B cell (primary cell): ENCODE measurements at regions not wholly inside any gene's neighbourhood (a gene's known extent, or its start where the extent isn't known, plus 50 kb on each side); places are given as distances from the start of the nearest gene placed in this dataset.

Source experiments
- ATAC-seq: fragments of 200-7000 bp; cut with Tn5 transposase; one replicate; pipeline ENCODE4 v1.10.0; 2021; ENCODE audit warnings: low read depth, mild to moderate bottlenecking, moderate number of reproducible peaks, moderate library complexity
- CTCF ChIA-PET: fragments of 350-600 bp; sonication (Branson Sonifier 250); formaldehyde crosslinking; loops from one replicate; lab custom pipeline; 2021; ENCODE audit warnings: antibody characterized with exemption, inconsistent platforms; lab: Charles Lee
- POLR2A ChIA-PET: fragments of 350-600 bp; sonication (Branson Sonifier 250); formaldehyde crosslinking; loops from one replicate; lab custom pipeline; 2021; ENCODE audit warnings: antibody characterized with exemption; lab: Charles Lee
- DNase-seq: peaks from one replicate; pipeline ENCODE4 v3.0.0; 2013
- H2AFZ ChIP-seq: 2 replicates; pipeline ENCODE4 v1.6.1; 2012; ENCODE audit warnings: mild to moderate bottlenecking, low read depth, low read length; ENCODE audit not compliant: insufficient read depth, poor library complexity, severe bottlenecking
- H3K27ac ChIP-seq, 2 donors: 1 replicate in 1 of 2; 2 replicates in 1 of 2; pipeline ENCODE4 v1.5.1; 2012 to 2013; ENCODE audit warnings: low read length in 2 of 2, mild to moderate bottlenecking in 2 of 2, moderate library complexity in 1 of 2
- H3K27me3 ChIP-seq, 4 experiments: fragments of 200-600 bp in 1 of 4; sonication (generic) in 1 of 4; replicated peaks in 1 of 4; 1 replicate in 2 of 4; 2 replicates in 2 of 4; pipeline versions ENCODE4 v1.6.1 to v1.7.0; 2013 to 2016; ENCODE audit warnings: low read length in 3 of 4, mild to moderate bottlenecking in 2 of 4, mixed read lengths in 1 of 4, moderate library complexity in 1 of 4; ENCODE audit not compliant: insufficient read depth in 4 of 4, control insufficient read depth in 3 of 4; ENCODE audit errors: control extremely low read depth in 1 of 4
- H3K36me3 ChIP-seq, 2 experiments: replicated peaks in 1 of 2; 1 replicate in 1 of 2; 2 replicates in 1 of 2; pipeline versions ENCODE4 v1.6.1 to v1.7.1; 2013; ENCODE audit warnings: low read length in 1 of 2; ENCODE audit not compliant: insufficient read depth in 2 of 2, control insufficient read depth in 1 of 2; ENCODE audit errors: control extremely low read depth in 1 of 2, extremely low read depth in 1 of 2
- H3K4me1 ChIP-seq, 2 donors: fragments of 200-600 bp in 1 of 2; sonication (generic) in 1 of 2; 1 replicate in 1 of 2; 2 replicates in 1 of 2; pipeline versions ENCODE4 v1.5.1 to v1.6.1; 2013 to 2017; ENCODE audit warnings: low read length in 2 of 2; ENCODE audit not compliant: control insufficient read depth in 2 of 2, insufficient read depth in 2 of 2
- H3K4me2 ChIP-seq: replicated peaks from 2 replicates; pipeline ENCODE3; 2012; ENCODE audit warnings: mild to moderate bottlenecking, low read depth, low read length; ENCODE audit not compliant: poor library complexity, severe bottlenecking
- H3K4me3 ChIP-seq, 5 experiments: fragments of 200-600 bp in 1 of 5; sonication (generic) in 1 of 5; 1 replicate in 3 of 5; 2 replicates in 2 of 5; pipeline versions ENCODE4 v1.5.1 to v1.7.0; 2011 to 2016; ENCODE audit warnings: low read length in 4 of 5, mild to moderate bottlenecking in 4 of 5, low read depth in 2 of 5, control low read depth in 1 of 5, moderate library complexity in 1 of 5; ENCODE audit not compliant: insufficient read depth in 1 of 5; ENCODE audit errors: control extremely low read depth in 1 of 5, extremely low read depth in 1 of 5
- H3K79me2 ChIP-seq: fragments of 200-600 bp; sonication (generic); one replicate; pipeline ENCODE4 v1.6.0; 2016; ENCODE audit warnings: low read length; ENCODE audit not compliant: control insufficient read depth, insufficient read depth
- H3K9ac ChIP-seq: fragments of 200-600 bp; sonication (generic); 2 replicates; pipeline ENCODE4 v1.6.1; 2017; ENCODE audit warnings: mild to moderate bottlenecking, low read length, moderate library complexity
- H3K9me3 ChIP-seq, 3 donors: one replicate each; pipeline versions ENCODE4 v1.6.1 to v1.7.1; 2013; ENCODE audit warnings: low read length in 2 of 3; ENCODE audit not compliant: control insufficient read depth in 2 of 3, insufficient read depth in 1 of 3; ENCODE audit errors: control extremely low read depth in 1 of 3
- H4K20me1 ChIP-seq: 2 replicates; pipeline ENCODE4 v1.6.0; 2012; ENCODE audit warnings: mild to moderate bottlenecking, low read length; ENCODE audit not compliant: insufficient read depth, control insufficient read depth, poor library complexity, severe bottlenecking
- H3K27ac Mint-ChIP-seq: one replicate; pipeline ENCODE4 v1.8.0; 2021; ENCODE audit warnings: mixed read lengths
- H3K27me3 Mint-ChIP-seq: one replicate; pipeline ENCODE4 v1.8.0; 2021; ENCODE audit warnings: mixed read lengths
- H3K4me1 Mint-ChIP-seq: one replicate; pipeline ENCODE4 v1.8.0; 2021; ENCODE audit warnings: mixed read lengths
- H3K4me3 Mint-ChIP-seq: one replicate; pipeline ENCODE4 v1.8.0; 2021; ENCODE audit warnings: mixed read lengths
- H3K9me3 Mint-ChIP-seq: one replicate; pipeline ENCODE4 v1.8.0; 2022; ENCODE audit warnings: mixed read lengths; ENCODE audit not compliant: insufficient read depth
- EZH2 ChIP-seq: IDR thresholded peaks from 2 replicates; pipeline ENCODE4 v1.6.1; 2012; ENCODE audit warnings: borderline replicate concordance, low read depth, mild to moderate bottlenecking, moderate library complexity, low read length; ENCODE audit not compliant: insufficient read depth, poor library complexity, severe bottlenecking
- WGBS: methylation state at CpG from one replicate; pipeline ENCODE4 v1.1.5; 2013; ENCODE audit warnings: missing lambda C conversion rate; ENCODE audit not compliant: insufficient coverage; 5-methylcytosine and 5-hydroxymethylcytosine counted together
- intact Hi-C: fragments of 100-400 bp; cut with micrococcal nuclease; formaldehyde crosslinking; loops from one replicate; pipeline ENCODE4 v1.10.0; 2022
- TF ChIP-seq, protein P1 (sequence below): fragments of 200-600 bp; IDR thresholded peaks from one replicate; pipeline ENCODE4 v1.8.0; 2022; ENCODE audit warnings: antibody characterized with exemption, mild to moderate bottlenecking

DNA sequence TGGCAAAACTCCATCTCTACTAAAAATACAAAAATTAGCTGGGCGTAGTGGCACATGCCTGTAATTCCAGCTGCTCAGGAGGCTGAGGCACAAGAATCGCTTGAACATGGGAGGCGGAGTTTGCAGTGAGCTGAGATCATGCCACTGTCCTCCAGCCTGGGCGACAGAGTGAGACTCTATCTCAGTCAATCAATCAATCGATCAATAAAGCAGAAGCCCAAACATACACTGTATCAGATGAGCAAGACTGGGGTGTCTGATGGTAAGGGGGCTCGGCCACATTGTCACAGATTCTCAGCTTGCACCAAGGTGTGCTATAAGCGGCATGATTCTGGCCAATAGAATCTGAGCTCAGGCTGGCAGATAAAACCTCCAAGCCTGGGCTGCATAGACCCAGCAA, 261.1 kb downstream of the BUD13 start:
- Histone ChIP-seq H3K4me3 (no peak overlapping the region), H3K27ac (no peak overlapping the region), H3K4me2 (no peak overlapping the region), H4K20me1 (no peaks in the 10 kb centered on the region), H3K79me2 (no peaks in the 10 kb centered on the region), H3K36me3 (no peaks in the 10 kb centered on the region), H3K9ac (no peak overlapping the region), H3K9me3 (peaks cover 0 to 5% (median 0%) of the 10 kb centered on the region in 3 donors), H3K27me3 (peaks cover 0 to 6% (median 0%) of the 10 kb centered on the region in 4 experiments), H3K4me1 (no peaks in the 10 kb centered on the region), H2AFZ (no peak overlapping the region)
- ATAC-seq = no peak
- DNase-seq = no peak
- H3K4me3 Mint-ChIP-seq = no peak overlapping the region
- WGBS = 94% methylated on average over 7 of the region's 7 CpGs
- intact Hi-C loops = no loop called here
- H3K27ac Mint-ChIP-seq = no peak overlapping the region
- POLR2A ChIA-PET = no interaction called here
- no peaks in the 10 kb centered on the region for H3K9me3 Mint-ChIP-seq
- CTCF ChIA-PET = no interaction called here
- no peaks in the 10 kb centered on the region for H3K4me1 Mint-ChIP-seq
- TF ChIP-seq, protein P1, sequence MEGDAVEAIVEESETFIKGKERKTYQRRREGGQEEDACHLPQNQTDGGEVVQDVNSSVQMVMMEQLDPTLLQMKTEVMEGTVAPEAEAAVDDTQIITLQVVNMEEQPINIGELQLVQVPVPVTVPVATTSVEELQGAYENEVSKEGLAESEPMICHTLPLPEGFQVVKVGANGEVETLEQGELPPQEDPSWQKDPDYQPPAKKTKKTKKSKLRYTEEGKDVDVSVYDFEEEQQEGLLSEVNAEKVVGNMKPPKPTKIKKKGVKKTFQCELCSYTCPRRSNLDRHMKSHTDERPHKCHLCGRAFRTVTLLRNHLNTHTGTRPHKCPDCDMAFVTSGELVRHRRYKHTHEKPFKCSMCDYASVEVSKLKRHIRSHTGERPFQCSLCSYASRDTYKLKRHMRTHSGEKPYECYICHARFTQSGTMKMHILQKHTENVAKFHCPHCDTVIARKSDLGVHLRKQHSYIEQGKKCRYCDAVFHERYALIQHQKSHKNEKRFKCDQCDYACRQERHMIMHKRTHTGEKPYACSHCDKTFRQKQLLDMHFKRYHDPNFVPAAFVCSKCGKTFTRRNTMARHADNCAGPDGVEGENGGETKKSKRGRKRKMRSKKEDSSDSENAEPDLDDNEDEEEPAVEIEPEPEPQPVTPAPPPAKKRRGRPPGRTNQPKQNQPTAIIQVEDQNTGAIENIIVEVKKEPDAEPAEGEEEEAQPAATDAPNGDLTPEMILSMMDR = no peak
- TF ChIP-seq EZH2 = no peak
- H3K27me3 Mint-ChIP-seq = peaks cover 27% of the 10 kb centered on the region

GRCh38 chr11:116510886-116511650, 261.7 kb downstream of the BUD13 start:
- intact Hi-C loops = no loop called here
- peaks cover 27% of the 10 kb centered on the region for H3K27me3 Mint-ChIP-seq
- H3K4me3 Mint-ChIP-seq = no peak overlapping the region
- DNase-seq = no peak
- TF ChIP-seq EZH2 = no peak
- TF ChIP-seq, protein P1 = no peak
- Histone ChIP-seq H3K27ac (no peak overlapping the region), H3K4me3 (no peak overlapping the region), H3K9ac (no peak overlapping the region), H3K79me2 (no peaks in the 10 kb centered on the region), H3K27me3 (peaks cover 0 to 11% (median 0%) of the 10 kb centered on the region in 4 experiments), H3K4me1 (no peaks in the 10 kb centered on the region), H3K4me2 (no peak overlapping the region), H4K20me1 (no peaks in the 10 kb centered on the region), H2AFZ (no peak overlapping the region), H3K36me3 (no peaks in the 10 kb centered on the region), H3K9me3 (peaks cover 0 to 5% (median 0%) of the 10 kb centered on the region in 3 donors)
- no peak for ATAC-seq
- 66% methylated on average over 5 of the region's 10 CpGs for WGBS
- no peak overlapping the region for H3K27ac Mint-ChIP-seq
- POLR2A ChIA-PET = no interaction called here
- CTCF ChIA-PET = no interaction called here
- no peaks in the 10 kb centered on the region for H3K4me1 Mint-ChIP-seq
- H3K9me3 Mint-ChIP-seq = no peaks in the 10 kb centered on the region
